Lung (tissue), 11 donors: ENCODE measurements at regions not wholly inside any gene's neighbourhood (a gene's known extent, or its start where the extent isn't known, plus 50 kb on each side); places are given as distances from the start of the nearest gene placed in this dataset.

ENCODE experiments used
- ATAC-seq: fragments of 200-7000 bp; cut with Tn5 transposase; one replicate; pipeline ENCODE4 v1.9.1; 2020; ENCODE audit warnings: moderate number of reproducible peaks; ENCODE audit not compliant: insufficient read depth, low FRiP score
- DNase-seq, 3 donors: peaks; one replicate each; pipeline ENCODE4 v3.0.0-alpha.2; 2013 to 2017
- H3K27ac ChIP-seq, 2 donors: one replicate each; pipeline ENCODE4 v1.5.1; 2013; ENCODE audit warnings: mild to moderate bottlenecking in 2 of 2, moderate library complexity in 2 of 2, control low read depth in 1 of 2, inconsistent platforms in 1 of 2, low read depth in 1 of 2, low read length in 1 of 2
- H3K27me3 ChIP-seq, 3 donors: one replicate each; pipeline ENCODE4 v1.5.1; 2013; ENCODE audit warnings: low read length in 2 of 3; ENCODE audit not compliant: control insufficient read depth in 3 of 3, insufficient read depth in 3 of 3
- H3K36me3 ChIP-seq, 4 donors: one replicate each; pipeline ENCODE4 v1.5.1; 2013; ENCODE audit warnings: low read length in 4 of 4, mild to moderate bottlenecking in 1 of 4, moderate library complexity in 1 of 4; ENCODE audit not compliant: control insufficient read depth in 4 of 4, insufficient read depth in 4 of 4
- H3K4me1 ChIP-seq, 5 donors: one replicate each; pipeline ENCODE4 v1.5.1; 2013; ENCODE audit warnings: low read length in 5 of 5, mild to moderate bottlenecking in 2 of 5, moderate library complexity in 1 of 5; ENCODE audit not compliant: control insufficient read depth in 5 of 5, insufficient read depth in 5 of 5
- H3K4me3 ChIP-seq: one replicate; pipeline ENCODE4 v1.5.1; 2013; ENCODE audit warnings: mild to moderate bottlenecking, control low read depth, moderate library complexity
- H3K9ac ChIP-seq, 2 donors: one replicate each; pipeline ENCODE4 v1.5.1; 2013; ENCODE audit warnings: low read length in 2 of 2, control low read depth in 1 of 2; ENCODE audit not compliant: insufficient read depth in 1 of 2
- H3K9me3 ChIP-seq, 4 donors: one replicate each; pipeline ENCODE4 v1.5.1; 2013; ENCODE audit warnings: low read length in 3 of 4, mild to moderate bottlenecking in 1 of 4, moderate library complexity in 1 of 4; ENCODE audit not compliant: control insufficient read depth in 4 of 4, insufficient read depth in 3 of 4
- CTCF ChIP-seq: IDR thresholded peaks from 2 replicates; pipeline ENCODE4 v1.5.1; 2012; ENCODE audit warnings: mild to moderate bottlenecking; ENCODE audit errors: control extremely low read depth, extremely low read depth
- WGBS, 2 donors: extraction: QIAGEN DNeasy Blood & Tissue Kit; methylation state at CpG; one replicate each; pipeline ENCODE4 v1.1.7; 2013; 5-methylcytosine and 5-hydroxymethylcytosine counted together
- donor health status: control.
- donor health status: control.
- donor health status: Bipolar disorder and iron deficiency.
- donor health status: healthy.
- donor health status: DM: yes; HTN: yes; CAD: no.

DNA sequence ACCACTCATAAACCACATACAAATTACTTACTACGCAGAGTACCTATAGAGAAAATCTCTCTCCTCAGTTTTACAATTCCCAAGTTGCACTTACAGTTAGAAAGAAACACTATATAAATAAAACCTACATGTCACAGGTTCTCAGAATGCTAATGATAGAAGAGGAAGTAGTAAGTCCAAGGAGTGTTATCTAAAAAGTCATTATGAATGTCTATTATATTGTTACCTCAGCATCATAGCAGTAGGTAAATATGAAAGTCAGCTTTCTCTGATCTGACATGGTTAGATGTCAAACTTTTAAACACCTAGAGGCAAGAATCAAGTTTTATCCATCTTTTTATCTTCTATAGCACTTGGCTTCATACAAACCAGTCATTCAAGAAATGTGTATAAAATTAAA lies 163.2 kb upstream of the FAM241A start:
- no peaks in the 10 kb centered on the region for H3K27me3 ChIP-seq
- H3K27ac ChIP-seq = no peak overlapping the region
- TF ChIP-seq CTCF = no peak
- peaks cover 0 to 3% (median 0%) of the 10 kb centered on the region in 4 donors for H3K9me3 ChIP-seq
- ATAC-seq (no peak), DNase-seq (no peak)
- H3K9ac ChIP-seq = no peak overlapping the region
- peaks cover 0 to 6% (median 0%) of the 10 kb centered on the region in 5 donors for H3K4me1 ChIP-seq
- H3K36me3 ChIP-seq = no peaks in the 10 kb centered on the region
- WGBS, 2 donors = 97 to 100% methylated on average over 1 of the region's 1 CpG
- no peak overlapping the region for H3K4me3 ChIP-seq

DNA sequence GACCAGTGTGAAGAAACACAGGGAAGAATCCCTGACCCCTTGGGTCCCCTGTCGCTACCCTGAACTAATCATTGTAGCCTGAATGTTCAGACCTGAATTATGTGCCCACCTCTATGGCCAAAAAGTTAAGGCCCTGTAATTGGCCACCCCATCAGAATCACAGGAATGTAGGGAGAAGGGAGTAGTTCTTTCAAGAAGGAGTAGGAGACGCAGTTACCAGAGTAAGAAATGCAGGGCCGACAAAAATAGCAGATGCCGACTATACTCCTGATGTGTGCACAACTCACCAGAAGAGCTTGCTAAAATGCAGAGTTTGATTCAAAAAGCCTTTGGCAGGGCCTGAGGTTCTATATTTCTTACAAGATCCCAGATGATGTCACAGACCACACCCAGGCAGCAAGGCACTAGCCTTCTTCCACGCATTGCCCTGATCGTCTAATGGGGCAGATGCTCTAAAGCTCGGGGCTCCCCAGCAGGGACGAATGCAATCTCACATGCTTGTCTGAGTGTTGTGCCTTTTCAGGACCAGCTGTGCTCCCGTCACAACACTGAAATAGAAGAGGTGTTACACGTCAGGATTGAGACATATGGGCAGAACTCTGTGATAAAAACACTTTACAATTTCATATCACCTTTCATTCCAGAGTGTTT lies 161.0 kb upstream of the FAM241A start:
- Histone ChIP-seq H3K4me3 (no peak overlapping the region), H3K4me1 (peaks cover 0 to 6% (median 0%) of the 10 kb centered on the region in 5 donors), H3K9me3 (peaks cover 0 to 3% (median 0%) of the 10 kb centered on the region in 4 donors), H3K9ac (no peak overlapping the region), H3K27me3 (no peaks in the 10 kb centered on the region), H3K36me3 (no peaks in the 10 kb centered on the region), H3K27ac (no peak overlapping the region)
- TF ChIP-seq CTCF = no peak
- DNase-seq (peak in 2 of 3 donors; percentile 24 to 41), ATAC-seq (no peak)
- WGBS, 2 donors = 67 to 78% methylated on average over 10 of the region's 10 CpGs

DNA sequence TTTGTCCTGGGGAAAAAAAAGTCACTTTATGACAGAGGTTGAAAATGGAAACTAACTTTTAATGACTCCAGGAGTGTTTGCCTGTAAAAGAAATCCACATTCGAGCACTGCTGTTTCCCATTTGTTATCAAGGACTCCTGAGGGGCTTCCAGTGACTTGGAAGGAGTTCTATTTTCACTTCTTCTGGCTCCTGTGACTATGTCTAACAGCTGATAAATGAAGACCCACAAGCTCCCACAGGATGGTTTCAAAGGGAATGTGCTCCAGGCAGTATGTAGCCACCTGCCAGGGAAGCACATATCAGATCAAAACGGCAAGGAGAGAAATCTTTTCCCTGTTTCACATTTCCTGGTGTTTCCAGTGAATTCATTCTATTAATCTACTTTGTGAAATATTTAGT lies 159.8 kb upstream of the FAM241A start:
- no peaks in the 10 kb centered on the region for H3K27me3 ChIP-seq
- no peak overlapping the region for H3K4me3 ChIP-seq
- no peak overlapping the region for H3K9ac ChIP-seq
- no peaks in the 10 kb centered on the region for H3K36me3 ChIP-seq
- WGBS, 2 donors = 21 to 23% methylated on average over 2 of the region's 2 CpGs
- DNase-seq (no peak), ATAC-seq (no peak)
- H3K27ac ChIP-seq = no peak overlapping the region
- TF ChIP-seq CTCF = no peak
- peaks cover 0 to 3% (median 0%) of the 10 kb centered on the region in 4 donors for H3K9me3 ChIP-seq
- peaks cover 0 to 6% (median 0%) of the 10 kb centered on the region in 5 donors for H3K4me1 ChIP-seq

- TF ChIP-seq CTCF = no peak
- 15 to 33% methylated on average over 4 of the region's 4 CpGs for WGBS, 2 donors
- H3K4me3 ChIP-seq = no peak overlapping the region
- peaks cover 0 to 5% (median 0%) of the 10 kb centered on the region in 4 donors for H3K9me3 ChIP-seq
- no peak overlapping the region for H3K9ac ChIP-seq
- H3K36me3 ChIP-seq = no peaks in the 10 kb centered on the region
- DNase-seq (no peak), ATAC-seq (no peak)
- no peaks in the 10 kb centered on the region for H3K27me3 ChIP-seq
- H3K4me1 ChIP-seq = peaks cover 0 to 6% (median 0%) of the 10 kb centered on the region in 5 donors
- H3K27ac ChIP-seq = no peak overlapping the region
These were observed 159.2 kb upstream of the FAM241A start for GRCh38 chr4:111986095-111986494.
